ENCODE measurements at regions not wholly inside any gene's neighbourhood (a gene's known extent, or its start where the extent isn't known, plus 50 kb on each side); places are given as distances from the start of the nearest gene placed in this dataset.

GRCh38 chr15:37537802-37538201 lies 396.6 kb upstream of the TMCO5A start:
- H3K4me3 ChIP-seq (ENCODE audit: low read depth, low read length): no peak overlapping the region
- no peak for TF ChIP-seq CTCF (IDR thresholded peaks at IDR 0.05; ENCODE audit: borderline replicate concordance, insufficient read depth, low read depth, low read length)

- H3K4me3 ChIP-seq (ENCODE audit: low read depth, low read length): no peak overlapping the region
- TF ChIP-seq CTCF (IDR thresholded peaks at IDR 0.05; ENCODE audit: borderline replicate concordance, insufficient read depth, low read depth, low read length): no peak
Observed at GRCh38 chr15:37548116-37548515, 386.3 kb upstream of the TMCO5A start.

GRCh38 chr15:37550360-37551024 lies 383.9 kb upstream of the TMCO5A start:
- no peak for TF ChIP-seq CTCF (IDR thresholded peaks at IDR 0.05; ENCODE audit: borderline replicate concordance, insufficient read depth, low read depth, low read length)

GRCh38 chr15:37572401-37572800 lies 362.0 kb upstream of the TMCO5A start:
- TF ChIP-seq CTCF (IDR thresholded peaks at IDR 0.05; ENCODE audit: borderline replicate concordance, insufficient read depth, low read depth, low read length): no peak
- H3K4me3 ChIP-seq (ENCODE audit: low read depth, low read length): no peak overlapping the region

More at GRCh38 chr15:37550360-37551024, 383.9 kb upstream of the TMCO5A start:
- H3K4me3 ChIP-seq (ENCODE audit: low read depth, low read length): no peak overlapping the region

- H3K4me3 ChIP-seq (ENCODE audit: low read depth, low read length): no peak overlapping the region
- no peak for TF ChIP-seq CTCF (IDR thresholded peaks at IDR 0.05; ENCODE audit: borderline replicate concordance, insufficient read depth, low read depth, low read length)
Observed at GRCh38 chr15:37574985-37575384, 359.5 kb upstream of the TMCO5A start.

- H3K4me3 ChIP-seq (ENCODE audit: low read depth, low read length): no peak overlapping the region
- TF ChIP-seq CTCF (IDR thresholded peaks at IDR 0.05; ENCODE audit: borderline replicate concordance, insufficient read depth, low read depth, low read length): no peak
Observed at GRCh38 chr15:37576952-37577351, 357.5 kb upstream of the TMCO5A start.

- no peak overlapping the region for H3K4me3 ChIP-seq (ENCODE audit: low read depth, low read length)
- TF ChIP-seq CTCF (IDR thresholded peaks at IDR 0.05; ENCODE audit: borderline replicate concordance, insufficient read depth, low read depth, low read length): no peak
Observed at GRCh38 chr15:37581866-37582532, 352.4 kb upstream of the TMCO5A start.

Data from GM12875 (cell line).